ENCODE measurements at regions not wholly inside any gene's neighbourhood (a gene's known extent, or its start where the extent isn't known, plus 50 kb on each side); places are given as distances from the start of the nearest gene placed in this dataset.
"Not testable (repeated sequence)": the region's sequence is repeated elsewhere in the genome, so short reads cannot be mapped to it uniquely, and the experiment has no call there.

- DNase-seq (ENCODE audit: low read depth), result not testable (repeated sequence)
Measured at GRCh38 chr17:27208370-27208769, 85.5 kb upstream of the WSB1 start.

- DNase-seq (ENCODE audit: low read depth), result no peak
Measured at GRCh38 chr17:27209316-27209715, 84.6 kb upstream of the WSB1 start.

- DNase-seq (ENCODE audit: low read depth), result not testable (repeated sequence)
Measured at GRCh38 chr17:27210809-27211208, 83.1 kb upstream of the WSB1 start.

- DNase-seq (ENCODE audit: low read depth), result no peak
Measured at GRCh38 chr17:27216836-27217235, 77.1 kb upstream of the WSB1 start.

GRCh38 chr17:27217631-27218030 lies 76.3 kb upstream of the WSB1 start:
- no peak for DNase-seq (ENCODE audit: low read depth)

GRCh38 chr17:27218041-27218440 lies 75.9 kb upstream of the WSB1 start:
- no peak for DNase-seq (ENCODE audit: low read depth)

- DNase-seq (ENCODE audit: low read depth), result no peak
Measured at GRCh38 chr17:27218719-27219488, 75.0 kb upstream of the WSB1 start.

- DNase-seq (ENCODE audit: low read depth), result no peak
Measured at GRCh38 chr17:27222515-27222914, 71.4 kb upstream of the WSB1 start.

GRCh38 chr17:27224526-27225315 lies 69.2 kb upstream of the WSB1 start:
- DNase-seq (ENCODE audit: low read depth), result no peak

GRCh38 chr17:27226611-27227230 lies 67.2 kb upstream of the WSB1 start:
- peak; percentile 24 for DNase-seq (ENCODE audit: low read depth)

- DNase-seq (ENCODE audit: low read depth), result no peak
Measured at GRCh38 chr17:27230996-27231395, 62.9 kb upstream of the WSB1 start.

GRCh38 chr17:27232328-27232727 lies 61.6 kb upstream of the WSB1 start:
- DNase-seq (ENCODE audit: low read depth), result no peak

GRCh38 chr17:27233059-27233458 lies 60.9 kb upstream of the WSB1 start:
- DNase-seq (ENCODE audit: low read depth), result no peak

- no peak for DNase-seq (ENCODE audit: low read depth)
Measured at GRCh38 chr17:27233776-27234175, 60.1 kb upstream of the WSB1 start.

GRCh38 chr17:27236717-27237315 lies 57.1 kb upstream of the WSB1 start:
- peak; percentile 51 for DNase-seq (ENCODE audit: low read depth)

- no peak for DNase-seq (ENCODE audit: low read depth)
Measured at GRCh38 chr17:27237890-27238289, 56.0 kb upstream of the WSB1 start.

GRCh38 chr17:27239046-27239445 lies 54.9 kb upstream of the WSB1 start:
- DNase-seq (ENCODE audit: low read depth), result no peak

- DNase-seq (ENCODE audit: low read depth), result no peak
Measured at GRCh38 chr17:27239584-27239983, 54.3 kb upstream of the WSB1 start.

GRCh38 chr17:27240086-27240801 lies 53.7 kb upstream of the WSB1 start:
- DNase-seq (ENCODE audit: low read depth), result no peak

- no peak for DNase-seq (ENCODE audit: low read depth)
Measured at GRCh38 chr17:27240802-27241155, 53.1 kb upstream of the WSB1 start.

- no peak for DNase-seq (ENCODE audit: low read depth)
Measured at GRCh38 chr17:27241346-27241946, 52.5 kb upstream of the WSB1 start.

GRCh38 chr17:27242951-27243350 lies 51.0 kb upstream of the WSB1 start:
- DNase-seq (ENCODE audit: low read depth), result no peak

Measured in fibroblast of gingiva (primary cell).